ENCODE measurements at regions not wholly inside any gene's neighbourhood (a gene's known extent, or its start where the extent isn't known, plus 50 kb on each side); places are given as distances from the start of the nearest gene placed in this dataset.

GRCh38 chr6:105872249-105872648, 213.9 kb upstream of the PRDM1 start:
- no peak for TF ChIP-seq CTCF (IDR thresholded peaks at IDR 0.05; ENCODE audit: insufficient read depth, low read depth, low read length)
- no peak for TF ChIP-seq EZH2 (IDR thresholded peaks at IDR 0.05; ENCODE audit: insufficient read depth, low read length)
